ENCODE measurements at regions not wholly inside any gene's neighbourhood (a gene's known extent, or its start where the extent isn't known, plus 50 kb on each side); places are given as distances from the start of the nearest gene placed in this dataset.
A peak's percentile ranks its signal among the peaks of the same experiment; 100 is the strongest.

DNA sequence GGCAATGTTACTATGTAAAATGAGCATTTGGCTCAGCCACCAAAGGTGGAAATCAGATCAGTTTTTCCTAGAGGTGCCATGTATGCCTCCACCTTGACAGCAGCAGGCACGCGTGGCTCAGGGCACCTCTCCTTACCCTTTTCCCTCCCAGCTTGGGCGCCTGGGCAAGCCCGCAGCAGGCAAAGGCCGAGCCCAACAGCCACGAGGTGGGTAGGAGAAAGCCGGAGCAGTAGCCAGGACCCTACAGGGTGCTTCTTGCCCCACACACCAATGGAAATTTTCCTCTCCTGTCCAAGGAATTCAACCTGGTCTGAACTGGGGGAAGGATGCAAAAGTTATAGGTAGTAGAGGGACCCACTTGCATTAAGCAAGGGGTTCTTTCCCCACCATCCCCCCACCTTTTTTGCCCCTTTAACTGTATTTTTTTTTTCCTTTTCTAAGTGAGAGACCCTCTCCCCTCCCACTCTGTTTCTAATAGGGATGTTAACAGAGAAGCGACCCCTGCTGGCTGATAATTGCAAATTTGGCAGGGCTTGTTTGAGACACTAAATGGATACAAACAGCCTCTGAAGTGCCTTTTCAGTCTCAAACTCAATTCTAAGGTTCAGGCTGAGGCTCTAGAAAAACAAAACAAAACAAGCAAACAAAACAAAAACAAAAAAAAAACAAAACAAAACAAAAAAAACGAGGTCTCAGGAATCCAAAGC is 895.1 kb downstream of the PCDH18 start:
- DNase-seq, result peak in 1 of 2 experiments; percentile 51

DNA sequence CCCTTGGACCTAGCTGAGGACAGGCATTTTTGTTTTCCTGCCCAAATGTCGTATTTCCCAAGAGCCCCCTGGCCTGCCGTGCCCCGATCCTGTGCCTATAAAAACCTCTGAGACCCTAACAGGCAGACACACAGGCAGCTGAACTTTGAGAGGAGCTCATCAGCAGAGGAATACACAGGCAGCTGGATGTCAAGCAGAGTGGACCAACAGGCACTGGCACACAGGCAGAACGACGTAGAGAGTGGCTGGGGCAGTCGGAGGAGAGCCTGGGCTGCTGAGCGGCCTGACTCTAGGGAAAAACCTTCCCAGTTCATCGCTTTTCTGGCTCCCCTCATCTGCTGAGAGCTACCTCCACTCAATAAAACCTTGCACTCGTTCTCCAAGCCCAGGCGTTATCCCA is 896.1 kb downstream of the PCDH18 start:
- DNase-seq, result no peak

DNA sequence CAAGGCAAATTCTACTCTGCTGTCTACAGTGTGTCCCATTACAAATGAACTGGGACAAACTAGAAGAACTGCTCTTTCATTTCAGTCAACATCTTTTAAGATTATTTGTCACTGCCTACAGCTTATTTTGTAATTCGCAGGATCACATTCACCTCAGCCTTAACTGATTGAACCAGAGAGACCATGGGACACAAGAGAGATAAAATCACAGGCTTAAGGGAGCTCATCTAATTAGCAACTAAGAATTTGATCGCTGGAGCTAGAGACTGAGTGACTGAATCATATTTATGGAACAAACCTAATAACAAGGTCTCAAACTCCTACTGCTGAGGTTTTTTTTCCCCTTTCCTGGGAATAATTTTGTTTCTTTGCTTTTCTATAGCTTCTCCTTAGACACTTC is 898.2 kb downstream of the PCDH18 start:
- DNase-seq, result no peak

DNA sequence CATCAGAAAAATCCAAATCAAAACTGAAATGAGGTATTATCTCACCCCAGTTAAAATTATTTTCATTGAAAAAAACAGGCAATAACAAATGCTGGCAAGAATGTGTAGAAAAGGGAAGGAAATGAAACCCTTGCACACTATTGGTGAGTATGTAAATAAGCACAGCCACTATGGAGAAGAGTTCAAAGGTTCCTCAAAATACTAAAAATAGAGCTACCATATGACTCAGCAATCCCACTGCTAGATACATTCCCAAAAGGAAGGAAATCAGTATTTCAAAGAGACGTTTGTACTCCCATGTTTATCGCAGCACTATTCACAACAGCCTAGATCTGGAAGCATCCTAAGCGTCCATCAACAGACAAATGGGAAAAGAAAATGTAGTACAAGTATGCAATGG is 932.4 kb downstream of the PCDH18 start:
- DNase-seq, result no peak

DNA sequence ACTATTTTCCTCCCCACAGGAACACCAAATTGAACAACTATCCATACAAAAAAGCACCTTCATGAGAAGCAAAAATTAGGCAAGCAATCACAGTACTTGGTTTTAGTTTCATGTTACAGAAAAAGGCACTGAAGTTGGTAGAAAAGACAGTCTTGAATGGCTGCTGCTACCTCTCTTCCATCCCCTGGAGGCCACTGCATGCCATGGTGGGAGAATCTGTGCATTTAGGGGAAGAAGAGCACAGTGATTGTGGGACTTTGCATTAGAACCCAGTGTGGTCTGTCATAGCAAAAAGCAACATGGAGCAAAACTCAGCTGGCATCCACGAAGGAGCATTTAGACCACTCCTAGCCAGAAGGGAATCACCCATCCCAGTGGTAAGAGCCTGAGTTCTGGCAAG is 941.9 kb downstream of the PCDH18 start:
- no peak for DNase-seq

DNA sequence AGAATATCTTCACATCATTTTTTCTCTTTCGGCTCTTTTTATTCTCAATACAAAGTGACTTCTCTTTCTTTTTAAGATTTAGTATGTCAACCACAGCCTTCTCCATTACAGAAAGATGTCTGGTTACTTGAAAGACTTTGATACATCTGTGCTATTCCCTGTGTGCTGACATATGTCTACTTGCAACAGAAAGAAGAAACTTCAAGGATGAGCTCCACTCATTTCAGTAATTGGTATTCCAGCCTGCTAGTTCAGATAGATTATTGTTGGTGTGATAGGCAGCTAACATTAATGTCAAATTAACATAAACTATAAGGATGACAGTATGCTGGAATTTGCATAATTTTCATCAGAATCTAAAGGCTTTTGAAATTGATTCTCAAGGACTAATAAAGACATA is 948.7 kb downstream of the PCDH18 start:
- no peak for DNase-seq

DNA sequence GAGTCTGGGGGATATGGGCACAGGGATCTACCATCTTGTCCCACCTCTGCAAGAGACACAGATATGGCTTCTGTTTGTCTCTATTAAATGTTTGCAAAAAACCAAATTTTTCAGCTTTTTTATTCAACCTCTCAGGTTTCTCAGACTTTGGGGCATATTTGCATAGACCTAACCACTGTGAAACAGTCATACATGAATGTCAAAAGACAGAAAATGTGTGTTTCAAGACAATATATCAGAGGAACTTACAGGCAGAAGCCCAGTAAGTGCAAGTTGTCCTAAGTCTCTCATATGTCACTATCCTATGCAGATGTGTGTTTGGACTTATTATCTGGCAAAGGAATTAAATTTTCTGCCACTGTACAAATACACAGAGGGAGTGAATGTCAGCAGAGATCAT is 951.2 kb downstream of the PCDH18 start:
- DNase-seq, result no peak

DNA sequence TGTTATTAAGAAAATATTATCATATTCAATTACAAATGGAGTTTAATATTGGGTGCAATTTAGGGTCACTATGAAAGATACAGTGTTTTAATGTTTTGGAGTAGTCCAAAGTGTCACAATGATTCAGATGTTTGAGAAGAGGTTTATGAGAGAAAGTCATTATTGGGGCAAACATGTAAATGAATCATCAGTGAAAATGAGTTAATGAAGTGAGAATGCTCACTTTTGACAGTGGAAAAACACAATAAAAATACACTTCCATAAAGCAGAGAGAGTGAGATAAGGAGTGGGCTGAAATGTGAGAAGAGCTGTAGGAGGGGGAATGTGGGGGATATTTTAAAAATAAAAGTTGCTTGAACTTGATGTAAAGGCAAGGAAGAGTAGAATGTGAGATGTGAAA is 957.1 kb downstream of the PCDH18 start:
- no peak for DNase-seq

DNA sequence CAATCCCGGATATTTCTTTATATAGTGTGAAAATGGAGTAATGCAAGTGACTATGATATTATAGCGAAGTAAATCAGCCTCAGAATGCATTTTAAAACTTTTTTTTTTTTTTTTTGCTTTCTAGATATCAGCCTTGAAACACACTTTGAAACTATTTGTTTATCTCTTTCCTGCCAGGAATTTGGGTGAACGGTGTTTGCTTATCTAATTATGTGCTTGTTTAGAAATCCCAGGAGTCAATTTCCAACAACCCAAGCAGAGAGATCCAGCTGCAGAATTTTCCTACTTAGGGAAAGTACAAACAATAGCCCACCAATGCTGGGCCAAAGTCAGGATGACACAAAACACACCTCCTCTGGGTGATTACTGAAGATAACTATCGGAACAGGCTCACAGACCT is 958.8 kb downstream of the PCDH18 start:
- no peak for DNase-seq

DNA sequence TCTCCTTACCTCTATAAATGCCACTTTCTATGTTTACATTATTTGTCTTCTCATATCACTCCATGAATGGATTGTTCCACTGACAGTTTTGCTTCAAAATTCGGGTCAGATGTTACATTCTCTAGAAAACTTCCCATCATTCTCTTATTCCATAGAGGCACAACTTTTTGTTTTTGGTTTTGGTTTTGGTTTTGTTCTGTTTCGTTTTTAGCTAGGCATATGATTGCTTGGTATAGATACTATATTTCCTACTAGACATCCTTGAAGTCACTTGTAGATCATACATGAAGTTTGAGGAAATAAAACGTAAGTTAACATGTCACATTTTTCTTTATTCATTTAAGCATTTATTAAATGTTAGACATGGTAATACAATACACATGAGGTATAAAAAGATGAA is 961.0 kb downstream of the PCDH18 start:
- DNase-seq, result no peak

DNA sequence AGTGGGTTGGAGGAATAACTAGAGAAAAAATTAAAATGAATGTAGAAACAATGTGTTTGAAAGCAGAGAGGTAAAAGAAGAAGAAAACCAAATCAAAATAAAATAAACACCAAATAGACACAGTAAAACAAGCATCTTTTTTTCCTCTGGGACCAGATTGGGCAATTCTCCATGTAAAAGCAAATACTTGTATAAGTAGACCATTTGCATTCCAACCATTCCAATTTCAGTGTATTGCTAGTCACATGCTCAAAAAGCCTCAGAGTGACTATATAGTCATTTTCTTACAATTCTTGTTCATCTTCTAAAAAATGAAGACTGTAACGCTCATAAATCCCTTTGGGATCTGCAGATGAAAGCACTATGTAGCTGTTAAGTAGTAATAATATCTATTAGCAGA is 969.5 kb downstream of the PCDH18 start:
- DNase-seq, result no peak

DNA sequence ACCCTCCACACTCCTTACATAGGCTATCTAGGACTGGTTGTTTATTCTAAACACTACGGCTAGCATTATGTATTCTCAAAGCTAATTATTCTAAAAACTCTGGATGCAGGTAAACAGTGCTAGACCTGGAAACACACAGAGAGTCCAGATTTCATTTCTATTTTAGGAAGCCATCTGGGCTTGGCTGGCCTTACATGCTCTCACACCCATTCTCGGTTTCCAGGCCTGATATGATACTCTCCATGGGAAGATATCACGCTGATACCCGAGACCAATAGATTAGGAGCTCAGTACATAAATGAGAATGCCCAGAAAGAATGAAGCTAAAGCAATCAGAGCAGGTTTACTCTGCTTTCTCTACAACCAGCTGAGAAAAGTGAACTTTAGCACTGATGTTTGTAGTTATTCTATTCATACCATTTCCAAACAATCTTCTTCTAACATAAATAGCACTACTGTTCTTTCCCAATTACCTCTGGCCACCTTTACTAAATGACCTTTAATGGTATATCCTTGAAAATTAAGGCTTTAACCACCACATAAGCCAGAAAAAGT is 973.3 kb downstream of the PCDH18 start:
- DNase-seq, result no peak

DNA sequence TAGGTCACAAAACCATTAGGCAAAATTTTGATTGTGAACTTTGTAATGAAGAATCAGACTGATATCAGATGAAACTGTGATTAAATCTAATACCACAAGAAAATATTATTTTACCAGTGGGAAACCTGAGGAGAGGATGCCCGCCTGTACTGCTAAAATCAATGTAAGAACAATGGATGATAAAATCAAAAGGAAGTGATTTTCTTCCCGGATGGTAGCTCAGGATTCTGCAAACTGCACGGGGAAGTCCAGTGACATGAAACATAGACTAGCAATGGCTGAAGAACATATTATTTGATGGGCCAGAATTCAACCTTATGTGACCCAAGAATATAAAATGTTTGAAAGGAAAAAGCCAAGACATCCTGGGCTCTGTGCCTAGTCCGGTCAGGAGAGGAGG is 974.9 kb downstream of the PCDH18 start:
- DNase-seq, result no peak

DNA sequence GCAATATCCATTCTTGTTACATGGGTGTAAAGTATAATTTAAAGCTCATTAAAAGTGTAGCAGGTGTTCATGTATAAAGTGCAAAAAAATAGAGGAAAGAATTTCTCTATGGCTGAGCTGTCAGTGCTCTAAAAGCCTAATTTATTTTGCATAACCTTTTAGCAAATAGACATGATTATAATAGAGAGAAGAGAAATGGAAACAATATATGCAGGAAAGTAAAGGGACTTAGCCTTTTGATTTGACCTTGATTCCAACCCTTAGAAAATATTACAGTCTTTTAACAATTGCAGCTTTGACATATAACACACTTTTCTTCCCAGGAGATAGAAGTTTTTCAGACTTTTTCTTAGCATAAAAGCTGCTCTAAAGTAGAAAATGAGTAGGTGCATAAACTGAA is 978.3 kb downstream of the PCDH18 start:
- DNase-seq, result no peak

DNA sequence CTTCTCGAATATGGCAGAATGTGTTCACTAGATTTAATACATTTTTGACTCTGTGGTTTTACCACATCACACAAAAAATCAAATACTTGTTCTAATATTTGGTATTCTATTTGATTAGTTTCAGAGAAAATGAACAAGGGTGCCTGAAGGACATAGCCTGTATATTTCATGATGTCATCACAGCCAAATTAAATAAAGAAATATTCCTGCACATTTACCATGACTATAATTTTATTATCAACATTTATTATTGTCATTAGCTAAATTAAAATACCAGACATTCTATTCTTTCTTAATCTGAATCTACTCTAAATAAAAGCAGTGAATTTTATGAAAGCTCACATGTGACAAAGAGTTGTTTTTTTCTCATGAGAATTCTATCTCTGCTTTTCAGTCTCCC is 980.5 kb downstream of the PCDH18 start:
- no peak for DNase-seq

DNA sequence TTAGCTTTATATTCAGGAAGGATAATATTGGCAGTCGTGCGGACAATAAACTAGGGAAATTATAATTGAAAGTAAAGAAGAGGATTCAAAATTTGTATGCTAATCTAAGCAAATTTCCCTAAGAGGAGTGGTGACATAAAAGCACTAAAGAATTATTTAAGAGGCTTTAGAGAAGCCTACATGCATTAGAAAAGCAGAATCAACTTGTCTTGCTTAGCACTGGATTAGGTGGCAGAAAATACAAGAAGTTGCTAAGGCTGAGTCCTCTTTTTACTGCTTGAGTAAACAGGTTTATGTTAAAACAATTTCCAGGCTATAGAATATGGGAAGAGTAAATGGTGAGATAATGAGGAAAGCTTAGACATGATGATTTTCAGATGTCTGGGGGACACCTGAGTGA is 991.5 kb downstream of the PCDH18 start:
- DNase-seq, result peak; percentile 14 to 36

DNA sequence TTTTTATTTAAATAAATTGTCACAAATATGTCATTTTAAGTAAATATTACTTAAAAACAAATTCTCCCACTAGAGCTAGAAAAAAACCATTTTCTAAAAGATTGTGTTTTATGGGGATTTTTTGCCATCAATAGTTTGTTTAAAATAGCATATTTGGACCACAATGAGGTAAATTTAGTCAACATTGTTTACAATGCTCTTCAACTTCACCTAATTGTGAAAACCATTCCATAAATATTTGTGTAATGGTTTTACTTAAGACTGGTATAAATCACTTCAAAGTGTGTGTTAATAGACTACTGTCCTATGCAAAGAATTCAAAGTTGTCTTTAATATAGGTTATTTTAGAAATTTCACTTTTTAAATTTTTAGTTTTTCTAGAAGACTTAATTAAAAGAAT is 1004.2 kb downstream of the PCDH18 start:
- DNase-seq, result no peak

DNA sequence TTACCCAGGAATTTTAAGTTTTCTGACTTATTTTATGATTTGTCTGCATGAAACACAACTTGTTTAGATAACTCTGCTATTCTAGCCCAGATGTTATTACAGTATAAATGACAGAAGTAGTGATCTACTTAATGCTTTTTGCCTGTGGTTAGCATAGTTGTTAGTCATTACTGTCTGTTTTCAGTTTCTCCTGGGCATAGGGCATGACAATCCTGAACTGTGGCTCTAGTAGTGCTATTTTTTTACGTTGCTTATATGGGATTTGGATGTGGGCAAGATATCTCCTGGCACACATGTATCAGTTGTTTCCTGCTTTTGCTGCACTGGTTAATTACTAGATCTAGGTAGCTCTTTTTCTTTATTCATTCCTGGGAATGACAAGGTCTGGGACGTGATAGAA is 1005.8 kb downstream of the PCDH18 start:
- DNase-seq, result no peak

DNA sequence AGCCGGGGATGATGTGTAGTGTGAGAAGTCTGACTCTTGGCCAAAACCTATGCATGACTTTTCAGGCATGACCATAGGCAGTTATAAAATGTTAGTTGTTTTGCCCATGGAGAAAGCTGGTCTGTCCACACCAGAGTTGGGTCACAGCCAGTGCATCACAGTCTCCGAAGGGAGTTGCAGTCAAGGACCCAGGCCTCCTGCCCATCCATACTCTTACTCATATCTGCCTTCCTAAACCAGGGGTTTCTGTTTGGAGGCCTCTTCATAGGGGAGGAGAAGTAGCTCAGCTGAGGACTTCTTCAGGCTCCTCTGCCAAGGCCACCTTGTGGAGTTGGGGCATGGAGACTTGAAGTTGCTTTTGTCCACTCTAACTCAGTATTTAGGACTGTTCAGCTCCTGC is 1008.3 kb downstream of the PCDH18 start:
- DNase-seq, result no peak

DNA sequence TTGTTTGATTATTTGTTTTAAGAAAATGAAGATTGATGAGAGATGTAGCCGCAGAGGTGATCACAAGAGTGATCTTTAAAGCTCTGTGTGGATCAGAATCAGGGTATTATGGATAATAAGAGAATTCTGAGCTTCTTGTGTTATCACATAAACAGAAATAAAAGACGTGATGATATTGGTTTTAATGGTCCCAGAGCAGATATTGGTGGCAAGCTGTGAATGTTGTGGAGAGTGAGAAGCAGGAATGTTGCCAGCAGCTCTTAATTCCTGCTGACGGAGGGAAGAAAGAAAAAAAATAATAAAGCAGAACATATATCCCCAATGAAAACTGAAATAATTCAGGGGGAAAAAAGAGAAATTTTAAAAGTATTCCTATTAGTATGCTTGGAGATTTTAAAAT is 1015.9 kb downstream of the PCDH18 start:
- DNase-seq, result no peak

DNA sequence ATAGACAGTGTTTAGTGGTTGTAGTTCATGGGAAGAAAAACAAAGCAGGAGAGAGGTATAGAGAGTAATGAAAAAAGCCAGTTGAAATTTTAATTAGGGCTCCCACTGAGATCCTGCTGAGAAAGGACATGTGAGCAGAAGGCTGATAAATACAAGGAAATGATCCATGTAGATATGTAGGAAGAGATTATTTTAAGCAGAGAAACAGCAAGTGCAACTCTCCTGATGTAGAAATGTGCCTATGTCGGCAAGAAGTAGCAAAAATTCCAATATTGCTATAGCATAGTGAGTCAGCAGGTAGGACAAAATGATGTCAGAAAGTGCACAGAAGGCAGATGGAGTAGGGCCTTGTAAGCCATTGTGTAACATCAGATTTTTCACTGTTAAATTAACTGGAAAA is 1027.3 kb downstream of the PCDH18 start:
- no peak for DNase-seq

DNA sequence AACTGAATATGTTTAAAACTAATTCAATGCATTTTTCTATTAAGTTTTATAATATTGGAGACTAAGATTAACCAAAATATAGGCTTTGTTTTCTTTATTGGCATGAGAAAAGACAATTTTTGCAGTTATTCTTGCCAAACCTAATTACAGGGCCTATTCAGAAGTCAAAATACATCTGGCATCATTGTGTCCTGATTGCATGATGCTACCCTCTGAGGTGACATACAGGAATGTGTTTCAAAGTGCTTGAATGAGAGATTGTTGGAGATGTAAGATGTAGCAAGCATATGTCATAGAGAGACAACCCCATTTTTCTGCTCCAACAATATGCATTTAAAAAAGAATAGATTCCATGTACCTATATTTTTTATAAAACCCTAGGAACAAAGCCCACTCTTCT is 1036.4 kb downstream of the PCDH18 start:
- no peak for DNase-seq

DNA sequence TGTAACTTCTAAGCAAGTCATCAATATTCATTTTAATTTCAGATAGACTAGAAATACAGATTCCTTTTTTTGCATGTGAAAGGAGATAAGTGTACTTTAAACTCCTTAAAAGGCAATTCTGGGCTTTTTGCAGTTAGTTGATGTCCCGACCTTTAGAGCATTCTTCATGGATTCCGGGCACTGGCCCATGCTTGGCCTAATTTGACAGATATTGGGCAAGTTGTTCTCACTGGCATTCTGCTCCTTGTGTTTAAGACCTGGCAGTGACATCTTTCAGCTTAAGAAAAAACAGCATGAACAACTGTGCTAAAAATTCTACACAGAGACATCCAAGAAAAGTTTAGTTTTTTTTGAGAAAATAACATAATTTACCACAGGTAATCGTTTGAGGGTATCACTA is 1037.2 kb downstream of the PCDH18 start:
- no peak for DNase-seq

DNA sequence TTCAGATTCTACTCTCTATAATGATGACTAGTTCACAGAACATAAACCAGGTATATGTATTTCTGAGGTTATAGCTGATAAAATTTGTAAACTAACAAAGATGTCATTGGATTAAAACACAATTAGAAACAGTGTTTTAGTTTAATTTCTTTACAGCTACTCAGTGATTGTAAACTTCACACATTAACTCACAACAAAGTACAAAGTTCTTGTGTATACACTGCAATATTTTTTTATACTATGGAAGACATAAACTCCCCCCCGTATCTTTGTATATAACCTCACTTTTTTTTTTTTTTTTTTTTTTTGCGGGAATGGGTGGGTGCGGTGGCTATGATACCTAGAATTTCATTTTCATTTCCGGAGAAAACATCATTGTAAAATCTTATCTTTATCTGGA is 1043.2 kb downstream of the PCDH18 start:
- no peak for DNase-seq

DNA sequence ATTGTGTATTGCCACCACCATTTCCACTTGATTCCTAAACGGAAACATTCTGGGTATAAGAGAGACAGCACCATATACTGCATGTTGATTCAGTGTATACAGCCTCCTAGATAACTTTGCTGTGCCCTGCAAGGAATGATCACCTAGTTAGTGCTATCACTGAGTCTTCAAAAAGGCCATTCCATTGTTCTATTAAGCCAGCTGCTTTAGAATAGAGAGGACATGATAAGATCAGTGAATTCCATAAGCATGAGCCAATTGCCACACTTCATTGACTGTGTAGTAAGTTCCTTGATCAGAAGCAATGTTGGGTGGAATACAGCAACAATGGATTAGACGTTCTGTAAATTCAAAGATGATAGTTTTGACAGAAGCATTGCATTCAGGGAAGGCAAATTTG is 1047.3 kb downstream of the PCDH18 start:
- no peak for DNase-seq
